Lower lobe of right lung (tissue), 2 donors: ENCODE measurements at regions not wholly inside any gene's neighbourhood (a gene's known extent, or its start where the extent isn't known, plus 50 kb on each side); places are given as distances from the start of the nearest gene placed in this dataset.

Source experiments
- ATAC-seq, 2 donors: fragments of 200-7000 bp; cut with Tn5 transposase; one replicate each; pipeline ENCODE4 v1.9.1; 2020 to 2022; ENCODE audit warnings: mild to moderate bottlenecking in 2 of 2, moderate library complexity in 2 of 2
- DNase-seq: peaks from one replicate; pipeline ENCODE4 v3.0.0-alpha.2; 2020
- H3K27ac ChIP-seq: fragments of 200-600 bp; one replicate; pipeline ENCODE4 v1.8.0; 2022
- H3K27me3 ChIP-seq: fragments of 200-600 bp; one replicate; pipeline ENCODE4 v1.8.0; 2022; ENCODE audit warnings: low read depth
- H3K36me3 ChIP-seq: fragments of 200-600 bp; one replicate; pipeline ENCODE4 v1.8.0; 2022; ENCODE audit warnings: mild to moderate bottlenecking
- H3K4me1 ChIP-seq: fragments of 200-600 bp; one replicate; pipeline ENCODE4 v1.8.0; 2022
- H3K4me3 ChIP-seq: fragments of 200-600 bp; one replicate; pipeline ENCODE4 v1.8.0; 2022; ENCODE audit warnings: mild to moderate bottlenecking
- H3K9me3 ChIP-seq: fragments of 200-600 bp; one replicate; pipeline ENCODE4 v1.8.0; 2022
- intact Hi-C: fragments of 100-400 bp; cut with DNase I; formaldehyde crosslinking; loops from one replicate; pipeline ENCODE4 v1.11.0; 2022
- TF ChIP-seq, protein P1 (sequence below): fragments of 200-600 bp; IDR thresholded peaks from one replicate; pipeline ENCODE4 v1.8.0; 2022; ENCODE audit warnings: antibody characterized with exemption, mild to moderate bottlenecking
- donor health status: DM: no; HTN: yes; CAD: no; lungs with severe emphysema.

DNA sequence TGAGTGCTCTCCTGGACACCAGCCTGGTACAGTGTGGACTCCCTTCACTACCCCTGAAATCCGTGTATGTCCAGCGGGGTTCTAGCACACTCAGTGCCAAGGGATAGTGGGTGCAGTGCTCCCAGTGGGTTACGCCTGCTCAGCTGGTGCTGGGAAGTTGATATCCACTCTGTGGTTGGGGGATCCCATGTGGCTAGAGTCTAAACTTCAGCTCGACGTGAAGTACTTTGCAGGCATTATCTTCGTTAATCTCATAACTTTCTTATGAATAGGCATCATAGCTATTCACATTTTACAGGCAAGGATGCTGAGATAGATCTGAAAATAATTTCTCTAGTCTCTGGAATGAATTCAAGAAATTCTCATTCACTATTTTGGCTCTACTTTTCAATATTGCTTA lies 433.2 kb upstream of the HTR2A start:
- DNase-seq (no peak), ATAC-seq (no peak)
- no peaks in the 10 kb centered on the region for H3K27me3 ChIP-seq
- no peaks in the 10 kb centered on the region for H3K36me3 ChIP-seq
- TF ChIP-seq, protein P1, sequence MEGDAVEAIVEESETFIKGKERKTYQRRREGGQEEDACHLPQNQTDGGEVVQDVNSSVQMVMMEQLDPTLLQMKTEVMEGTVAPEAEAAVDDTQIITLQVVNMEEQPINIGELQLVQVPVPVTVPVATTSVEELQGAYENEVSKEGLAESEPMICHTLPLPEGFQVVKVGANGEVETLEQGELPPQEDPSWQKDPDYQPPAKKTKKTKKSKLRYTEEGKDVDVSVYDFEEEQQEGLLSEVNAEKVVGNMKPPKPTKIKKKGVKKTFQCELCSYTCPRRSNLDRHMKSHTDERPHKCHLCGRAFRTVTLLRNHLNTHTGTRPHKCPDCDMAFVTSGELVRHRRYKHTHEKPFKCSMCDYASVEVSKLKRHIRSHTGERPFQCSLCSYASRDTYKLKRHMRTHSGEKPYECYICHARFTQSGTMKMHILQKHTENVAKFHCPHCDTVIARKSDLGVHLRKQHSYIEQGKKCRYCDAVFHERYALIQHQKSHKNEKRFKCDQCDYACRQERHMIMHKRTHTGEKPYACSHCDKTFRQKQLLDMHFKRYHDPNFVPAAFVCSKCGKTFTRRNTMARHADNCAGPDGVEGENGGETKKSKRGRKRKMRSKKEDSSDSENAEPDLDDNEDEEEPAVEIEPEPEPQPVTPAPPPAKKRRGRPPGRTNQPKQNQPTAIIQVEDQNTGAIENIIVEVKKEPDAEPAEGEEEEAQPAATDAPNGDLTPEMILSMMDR, result no peak
- H3K4me3 ChIP-seq, result no peak overlapping the region
- H3K9me3 ChIP-seq, result no peaks in the 10 kb centered on the region
- H3K4me1 ChIP-seq, result no peaks in the 10 kb centered on the region
- intact Hi-C loops, result no loop called here
- no peak overlapping the region for H3K27ac ChIP-seq

DNA sequence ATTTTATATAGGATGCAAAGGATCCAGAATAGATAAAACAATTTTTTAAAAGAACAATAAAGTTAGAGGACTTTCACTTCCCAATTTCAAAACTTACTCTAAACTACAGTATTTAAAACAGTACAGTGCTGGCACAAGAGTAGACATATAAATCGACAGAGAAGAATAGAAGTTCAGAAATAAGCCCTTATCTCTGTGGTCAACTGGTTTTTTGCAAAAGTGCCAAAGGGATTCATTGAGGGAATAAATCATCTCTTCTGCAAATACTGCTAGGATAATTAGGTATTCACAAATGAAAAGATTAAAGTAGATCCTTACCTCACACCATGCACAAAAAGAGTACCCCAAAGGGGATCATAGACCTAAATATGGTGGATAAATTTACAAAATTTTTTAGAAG lies 431.0 kb upstream of the HTR2A start:
- TF ChIP-seq, protein P1, result no peak
- ATAC-seq, result no peak
- Histone ChIP-seq H3K27me3 (no peaks in the 10 kb centered on the region), H3K27ac (no peak overlapping the region), H3K4me1 (no peaks in the 10 kb centered on the region), H3K36me3 (no peaks in the 10 kb centered on the region), H3K9me3 (no peaks in the 10 kb centered on the region), H3K4me3 (no peak overlapping the region)
- intact Hi-C loops, result no loop called here
- DNase-seq, result no peak

DNA sequence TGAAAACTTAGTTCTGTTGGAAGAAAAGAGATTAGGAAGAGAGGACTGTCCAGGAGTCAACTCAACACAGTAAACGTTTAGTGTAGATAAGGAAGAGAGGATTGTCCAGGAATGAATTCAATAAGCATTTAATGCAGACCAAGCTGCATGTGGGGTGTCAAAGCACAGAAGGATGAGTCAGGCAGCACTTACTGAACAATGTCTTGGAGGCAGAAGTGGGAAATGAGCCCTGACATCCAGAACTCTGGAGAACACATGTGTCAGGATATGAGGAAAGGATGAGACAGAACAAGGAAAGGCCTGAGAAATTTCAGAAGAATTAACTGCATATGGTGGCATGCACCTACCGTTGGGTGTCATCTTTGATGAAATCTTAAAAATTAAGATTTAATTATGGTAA lies 429.2 kb upstream of the HTR2A start:
- Histone ChIP-seq H3K4me1 (no peaks in the 10 kb centered on the region), H3K27ac (no peak overlapping the region), H3K9me3 (no peaks in the 10 kb centered on the region), H3K27me3 (no peaks in the 10 kb centered on the region), H3K36me3 (no peaks in the 10 kb centered on the region), H3K4me3 (no peak overlapping the region)
- ATAC-seq (no peak), DNase-seq (no peak)
- TF ChIP-seq, protein P1, result no peak
- intact Hi-C loops, result no loop called here

DNA sequence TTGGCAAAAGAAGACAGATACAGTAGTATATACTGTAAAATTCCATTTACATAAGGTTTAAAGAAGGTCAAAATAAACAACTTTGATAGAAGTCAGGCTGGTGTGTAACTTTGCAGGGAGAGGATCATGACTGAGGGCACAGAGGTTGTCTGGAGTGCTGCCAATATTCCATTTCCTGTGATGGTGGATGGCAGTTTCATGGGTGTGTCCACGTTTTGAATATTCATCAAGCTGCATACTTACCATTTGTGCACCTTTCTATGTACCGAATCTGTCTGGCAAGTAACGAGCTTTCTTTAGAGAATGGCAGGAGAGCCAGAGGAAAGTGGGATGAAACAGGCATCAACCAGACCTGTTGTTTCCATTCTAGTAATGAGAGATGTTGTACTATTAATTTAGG lies 420.5 kb upstream of the HTR2A start:
- no peaks in the 10 kb centered on the region for H3K9me3 ChIP-seq
- H3K4me3 ChIP-seq, result no peak overlapping the region
- no peaks in the 10 kb centered on the region for H3K4me1 ChIP-seq
- H3K27me3 ChIP-seq, result no peaks in the 10 kb centered on the region
- H3K36me3 ChIP-seq, result no peaks in the 10 kb centered on the region
- no peak for DNase-seq
- ATAC-seq, result no peak
- TF ChIP-seq, protein P1, result no peak
- H3K27ac ChIP-seq, result no peak overlapping the region
- intact Hi-C loops, result no loop called here

DNA sequence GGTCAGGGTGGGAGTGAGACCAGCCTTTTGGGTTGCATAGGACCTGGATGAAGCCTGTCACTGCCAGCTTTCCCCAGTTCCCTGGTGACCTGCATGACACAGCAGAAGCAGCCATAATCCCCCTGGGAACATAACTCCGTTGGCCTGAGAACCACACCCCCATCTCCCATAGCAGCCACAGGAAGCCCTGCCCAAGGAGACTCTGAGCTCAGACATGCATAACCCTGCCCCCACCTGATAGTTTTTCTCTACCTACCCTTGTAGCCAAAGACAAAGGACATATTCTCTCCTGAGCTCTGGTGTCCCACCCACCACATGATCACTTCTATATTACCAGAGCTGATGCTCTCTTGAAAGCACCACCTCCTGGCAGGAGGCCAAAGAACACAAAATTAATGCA lies 413.5 kb upstream of the HTR2A start:
- no peaks in the 10 kb centered on the region for H3K4me1 ChIP-seq
- TF ChIP-seq, protein P1, result no peak
- no peaks in the 10 kb centered on the region for H3K27me3 ChIP-seq
- intact Hi-C loops, result no loop called here
- H3K36me3 ChIP-seq, result no peaks in the 10 kb centered on the region
- H3K9me3 ChIP-seq, result no peaks in the 10 kb centered on the region
- H3K27ac ChIP-seq, result no peak overlapping the region
- DNase-seq (no peak), ATAC-seq (no peak)
- H3K4me3 ChIP-seq, result no peak overlapping the region

DNA sequence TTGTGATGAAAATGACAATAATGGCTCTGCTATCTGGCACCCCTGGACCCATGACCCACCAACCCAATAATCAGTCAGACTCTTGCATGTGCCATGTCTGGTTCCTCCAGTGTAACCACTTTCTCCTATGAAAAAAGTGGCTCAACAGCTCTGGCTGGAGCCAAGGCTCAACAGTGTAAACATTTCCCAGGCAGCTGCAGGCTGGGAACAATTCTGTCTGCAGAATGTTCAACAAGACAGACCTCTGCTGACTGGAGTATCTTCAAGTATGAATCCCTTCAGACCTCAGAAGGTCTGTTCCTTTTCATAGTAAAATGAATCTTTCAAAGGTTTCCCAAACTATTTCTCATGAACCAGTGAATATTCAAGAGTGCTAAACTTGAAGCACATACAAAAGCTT lies 410.1 kb upstream of the HTR2A start:
- Histone ChIP-seq H3K4me3 (no peak overlapping the region), H3K36me3 (no peaks in the 10 kb centered on the region), H3K27ac (no peak overlapping the region), H3K9me3 (no peaks in the 10 kb centered on the region), H3K27me3 (no peaks in the 10 kb centered on the region), H3K4me1 (no peaks in the 10 kb centered on the region)
- DNase-seq, result no peak
- TF ChIP-seq, protein P1, result no peak
- ATAC-seq, result no peak
- intact Hi-C loops, result no loop called here
